Neural cell (in vitro differentiated cells): ENCODE measurements at regions not wholly inside any gene's neighbourhood (a gene's known extent, or its start where the extent isn't known, plus 50 kb on each side); places are given as distances from the start of the nearest gene placed in this dataset.

ENCODE experiments used
- H2AFZ ChIP-seq: fragments of 200-600, 300-800 bp; sonication (generic), shearing (Covaris generic); 2 replicates; pipeline ENCODE4 v1.6.0; 2014; ENCODE audit warnings: low read depth, mild to moderate bottlenecking, antibody characterized with exemption, low read length, moderate library complexity
- H3F3A ChIP-seq: fragments of 200-600 bp; shearing (Covaris generic); 2 replicates; pipeline ENCODE4 v1.6.1; 2016; ENCODE audit warnings: mild to moderate bottlenecking, moderate library complexity, mixed read lengths, antibody characterized with exemption, low read length; ENCODE audit not compliant: insufficient read depth, poor library complexity, severe bottlenecking
- H3K27ac ChIP-seq: fragments of 200-600, 300-800 bp; sonication (generic), shearing (Covaris generic); 2 replicates; pipeline ENCODE4 v1.5.1; 2014; ENCODE audit warnings: mild to moderate bottlenecking, low read length, moderate library complexity
- H3K27me3 ChIP-seq: fragments of 300-800, 200-600 bp; sonication (generic), shearing (Covaris generic); 2 replicates; pipeline ENCODE4 v1.6.0; 2014; ENCODE audit warnings: mild to moderate bottlenecking, low read depth, low read length, moderate library complexity; ENCODE audit not compliant: insufficient read depth
- H3K36me3 ChIP-seq: fragments of 300-800, 200-600 bp; sonication (generic), shearing (Covaris generic); 2 replicates; pipeline ENCODE4 v1.5.1; 2014; ENCODE audit warnings: mild to moderate bottlenecking, antibody characterized with exemption, low read length, moderate library complexity; ENCODE audit not compliant: insufficient read depth
- H3K4me2 ChIP-seq: fragments of 300-800, 200-600 bp; sonication (generic), shearing (Covaris generic); 2 replicates; pipeline ENCODE4 v1.6.0; 2014; ENCODE audit warnings: mild to moderate bottlenecking, low read length
- H3K4me3 ChIP-seq: fragments of 300-800, 200-600 bp; sonication (generic), shearing (Covaris generic); 2 replicates; pipeline ENCODE4 v1.5.1; 2014; ENCODE audit warnings: mild to moderate bottlenecking, low read length, moderate library complexity
- H3K79me2 ChIP-seq: fragments of 200-600 bp; shearing (Covaris generic); replicated peaks from 2 replicates; pipeline ENCODE4 v1.6.0; 2014; ENCODE audit warnings: mild to moderate bottlenecking, low read length, moderate library complexity; ENCODE audit not compliant: insufficient read depth
- H3K9ac ChIP-seq: fragments of 300-800, 200-600 bp; sonication (generic), shearing (Covaris generic); 2 replicates; pipeline ENCODE4 v1.6.1; 2016; ENCODE audit warnings: mild to moderate bottlenecking, low read length, mixed read lengths
- H3K9me2 ChIP-seq: fragments of 200-600 bp; shearing (Covaris generic); 2 replicates; pipeline ENCODE4 v1.6.1; 2016; ENCODE audit warnings: mild to moderate bottlenecking, low read length, mixed read lengths; ENCODE audit not compliant: insufficient read depth
- H3K9me3 ChIP-seq: fragments of 200-600, 300-800 bp; sonication (generic), shearing (Covaris generic); 2 replicates; pipeline ENCODE4 v1.6.1; 2016; ENCODE audit warnings: mild to moderate bottlenecking, mixed run types, low read length, moderate library complexity, mixed read lengths
- H4K20me1 ChIP-seq: fragments of 200-600 bp; shearing (Covaris generic); 2 replicates; pipeline ENCODE4 v1.6.1; 2016; ENCODE audit warnings: mild to moderate bottlenecking, mixed run types; ENCODE audit not compliant: insufficient read depth
- CTCF ChIP-seq: fragments of 450-650 bp; IDR thresholded peaks from 2 replicates; pipeline ENCODE4 v1.5.1; 2014; ENCODE audit warnings: antibody characterized with exemption, mild to moderate bottlenecking, moderate library complexity; ENCODE audit not compliant: poor library complexity, severe bottlenecking
- EP300 ChIP-seq: fragments of 450-650 bp; conservative IDR thresholded peaks from 2 replicates; pipeline ENCODE4 v1.6.1; 2014; ENCODE audit warnings: antibody characterized with exemption, mild to moderate bottlenecking, moderate library complexity; ENCODE audit not compliant: poor library complexity, severe bottlenecking
- EZH2 ChIP-seq: fragments of 200-600, 300-800 bp; shearing (Covaris generic), sonication (generic); IDR thresholded peaks from 2 replicates; pipeline ENCODE4 v1.6.1; 2014; ENCODE audit warnings: antibody characterized with exemption, low read length, borderline replicate concordance, mild to moderate bottlenecking; ENCODE audit not compliant: insufficient read depth, poor library complexity, severe bottlenecking
- MXI1 ChIP-seq: fragments of 450-650 bp; conservative IDR thresholded peaks from 2 replicates; pipeline ENCODE4 v1.6.1; 2014; ENCODE audit warnings: antibody characterized with exemption, mild to moderate bottlenecking; ENCODE audit not compliant: poor library complexity, severe bottlenecking
- POLR2AphosphoS5 ChIP-seq: IDR thresholded peaks from 2 replicates; pipeline ENCODE4 v1.6.1; 2012
- RAD21 ChIP-seq: fragments of 450-650 bp; conservative IDR thresholded peaks from 2 replicates; pipeline ENCODE4 v1.6.1; 2014; ENCODE audit warnings: antibody characterized with exemption, mild to moderate bottlenecking, moderate library complexity
- REST ChIP-seq: IDR thresholded peaks from 2 replicates; pipeline ENCODE4 v1.6.1; 2012; ENCODE audit warnings: borderline replicate concordance
- SMC3 ChIP-seq: fragments of 450-650 bp; conservative IDR thresholded peaks from 2 replicates; pipeline ENCODE4 v1.6.1; 2014; ENCODE audit warnings: antibody characterized with exemption, mild to moderate bottlenecking, moderate library complexity; ENCODE audit not compliant: poor library complexity
- TAF1 ChIP-seq: IDR thresholded peaks from 2 replicates; pipeline ENCODE4 v1.6.1; 2012; ENCODE audit warnings: low read depth

- no peaks in the 10 kb centered on the region for H3F3A ChIP-seq
- H3K9ac ChIP-seq = no peak overlapping the region
- H3K4me2 ChIP-seq = no peak overlapping the region
- H3K27me3 ChIP-seq = no peaks in the 10 kb centered on the region
- no peaks in the 10 kb centered on the region for H3K36me3 ChIP-seq
- no peaks in the 10 kb centered on the region for H4K20me1 ChIP-seq
- no peak overlapping the region for H3K4me3 ChIP-seq
- H3K9me2 ChIP-seq = no peaks in the 10 kb centered on the region
- no peak overlapping the region for H3K27ac ChIP-seq
- H2AFZ ChIP-seq = no peak overlapping the region
- no peaks in the 10 kb centered on the region for H3K9me3 ChIP-seq
- no peaks in the 10 kb centered on the region for H3K79me2 ChIP-seq
- TF ChIP-seq EZH2 = no peak
- no peak for TF ChIP-seq MXI1
- no peak for TF ChIP-seq EP300
- no peak for TF ChIP-seq SMC3
Observed at GRCh38 chr17:72501404-72502370, 380.9 kb downstream of the SOX9 start.

GRCh38 chr17:72502371-72503341 is 381.8 kb downstream of the SOX9 start:
- H2AFZ ChIP-seq = no peak overlapping the region
- H3K36me3 ChIP-seq = no peaks in the 10 kb centered on the region
- no peak overlapping the region for H3K4me3 ChIP-seq
- H3K27ac ChIP-seq = no peak overlapping the region
- H3K79me2 ChIP-seq = no peaks in the 10 kb centered on the region
- no peaks in the 10 kb centered on the region for H3K9me3 ChIP-seq
- H3K9ac ChIP-seq = no peak overlapping the region
- H3F3A ChIP-seq = no peaks in the 10 kb centered on the region
- no peak for TF ChIP-seq SMC3
- TF ChIP-seq REST = no peak
- TF ChIP-seq TAF1 = no peak
- TF ChIP-seq EZH2 = no peak
- no peak for TF ChIP-seq CTCF
- no peak for TF ChIP-seq MXI1
- no peak for TF ChIP-seq POLR2AphosphoS5
- no peak for TF ChIP-seq RAD21
- no peak for TF ChIP-seq EP300
- H3K4me2 ChIP-seq = no peak overlapping the region
- no peaks in the 10 kb centered on the region for H3K9me2 ChIP-seq
- H4K20me1 ChIP-seq = no peaks in the 10 kb centered on the region
- H3K27me3 ChIP-seq = no peaks in the 10 kb centered on the region
